Keratinocyte (primary cell): ENCODE measurements at regions not wholly inside any gene's neighbourhood (a gene's known extent, or its start where the extent isn't known, plus 50 kb on each side); places are given as distances from the start of the nearest gene placed in this dataset.

Experiments used
- EZH2 ChIP-seq: IDR thresholded peaks from one replicate; pipeline ENCODE4 v1.6.1; 2012; ENCODE audit warnings: inconsistent platforms, mild to moderate bottlenecking, low read length, moderate library complexity
- TF ChIP-seq, protein P1 (sequence below), 3 experiments: IDR thresholded peaks in 1 of 3; conservative IDR thresholded peaks in 1 of 3; optimal IDR thresholded peaks in 1 of 3; 2 replicates in 2 of 3; 3 replicates in 1 of 3; pipeline versions ENCODE3 to v1.5.1; 2011; ENCODE audit warnings: low read length in 3 of 3, mild to moderate bottlenecking in 3 of 3, moderate library complexity in 2 of 3, control low read depth in 1 of 3, inconsistent platforms in 1 of 3; ENCODE audit not compliant: insufficient read depth in 2 of 3; ENCODE audit errors: extremely low read depth in 1 of 3

DNA sequence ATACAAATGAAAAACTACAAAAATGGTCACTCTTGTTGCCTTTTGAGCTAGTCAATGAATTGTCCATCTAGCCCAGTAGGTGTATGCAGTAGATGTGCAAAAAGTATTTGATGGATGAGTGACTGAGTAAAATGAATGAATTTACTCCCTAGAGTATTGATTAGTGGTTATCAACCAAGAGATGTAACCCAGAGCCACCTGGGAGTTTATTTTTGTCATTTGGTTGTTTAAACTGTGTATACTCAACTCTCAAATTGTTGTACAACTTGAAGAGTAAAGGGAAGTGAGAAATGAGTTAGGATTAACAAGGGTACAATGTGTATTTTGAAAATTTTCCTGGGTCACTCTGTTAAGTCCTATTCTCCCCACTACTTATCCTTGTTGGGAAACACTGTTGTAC lies 124.1 kb upstream of the TMCO5A start:
- TF ChIP-seq, protein P1, sequence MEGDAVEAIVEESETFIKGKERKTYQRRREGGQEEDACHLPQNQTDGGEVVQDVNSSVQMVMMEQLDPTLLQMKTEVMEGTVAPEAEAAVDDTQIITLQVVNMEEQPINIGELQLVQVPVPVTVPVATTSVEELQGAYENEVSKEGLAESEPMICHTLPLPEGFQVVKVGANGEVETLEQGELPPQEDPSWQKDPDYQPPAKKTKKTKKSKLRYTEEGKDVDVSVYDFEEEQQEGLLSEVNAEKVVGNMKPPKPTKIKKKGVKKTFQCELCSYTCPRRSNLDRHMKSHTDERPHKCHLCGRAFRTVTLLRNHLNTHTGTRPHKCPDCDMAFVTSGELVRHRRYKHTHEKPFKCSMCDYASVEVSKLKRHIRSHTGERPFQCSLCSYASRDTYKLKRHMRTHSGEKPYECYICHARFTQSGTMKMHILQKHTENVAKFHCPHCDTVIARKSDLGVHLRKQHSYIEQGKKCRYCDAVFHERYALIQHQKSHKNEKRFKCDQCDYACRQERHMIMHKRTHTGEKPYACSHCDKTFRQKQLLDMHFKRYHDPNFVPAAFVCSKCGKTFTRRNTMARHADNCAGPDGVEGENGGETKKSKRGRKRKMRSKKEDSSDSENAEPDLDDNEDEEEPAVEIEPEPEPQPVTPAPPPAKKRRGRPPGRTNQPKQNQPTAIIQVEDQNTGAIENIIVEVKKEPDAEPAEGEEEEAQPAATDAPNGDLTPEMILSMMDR (optimal IDR thresholded peaks at IDR 0.05 in 1 of 3, IDR thresholded peaks at IDR 0.05 in 1 of 3, conservative IDR thresholded peaks at IDR 0.05 in 1 of 3; ENCODE audit: extremely low read depth in 1 of 3, insufficient read depth in 2 of 3, low read length in 3 of 3): no peak
- no peak for TF ChIP-seq EZH2
